ENCODE measurements at regions not wholly inside any gene's neighbourhood (a gene's known extent, or its start where the extent isn't known, plus 50 kb on each side); places are given as distances from the start of the nearest gene placed in this dataset.

- H3K4me1 ChIP-seq (ENCODE audit: control insufficient read depth, insufficient read depth, low read length), result no peaks in the 10 kb centered on the region
- no peak overlapping the region for H3K27ac ChIP-seq (ENCODE audit: extremely low read depth, low read depth, low read length)
- no peaks in the 10 kb centered on the region for H3K36me3 ChIP-seq (ENCODE audit: control insufficient read depth in 2 of 2, insufficient read depth in 1 of 2, low read length in 2 of 2)
- no peaks in the 10 kb centered on the region for H3K9me3 ChIP-seq (ENCODE audit: control insufficient read depth, insufficient read depth, low read depth, low read length)
- CTCF ChIA-PET, result no interaction called here
- H3K4me3 ChIP-seq (ENCODE audit: low read depth, low read length), result no peak overlapping the region
- POLR2A ChIA-PET, result no interaction called here
- TF ChIP-seq ZBTB6 (tag by site-specific recombination; IDR thresholded peaks at IDR 0.05) (no peak), ZNF433 (tag by site-specific recombination; IDR thresholded peaks at IDR 0.05; ENCODE audit: low read depth) (no peak), EGR2 (tag by site-specific recombination; IDR thresholded peaks at IDR 0.05; ENCODE audit: low read depth) (no peak), ZNF311 (tag by site-specific recombination; IDR thresholded peaks at IDR 0.05; ENCODE audit: borderline replicate concordance) (no peak), ZNF169 (tag by site-specific recombination; IDR thresholded peaks at IDR 0.05) (no peak), ZNF18 (tag by site-specific recombination; IDR thresholded peaks at IDR 0.05) (no peak), ZNF350 (tag by site-specific recombination; IDR thresholded peaks at IDR 0.05) (no peak), ZNF184 (tag by site-specific recombination; IDR thresholded peaks at IDR 0.05) (no peak), ZNF223 (tag by site-specific recombination; IDR thresholded peaks at IDR 0.05) (no peak), ZNF501 (tag by site-specific recombination; IDR thresholded peaks at IDR 0.05) (no peak), ZNF544 (tag by site-specific recombination; IDR thresholded peaks at IDR 0.05) (no peak), ZNF266 (tag by site-specific recombination; IDR thresholded peaks at IDR 0.05; ENCODE audit: low read depth) (no peak), ZNF211 (tag by site-specific recombination; IDR thresholded peaks at IDR 0.05; ENCODE audit: low read depth) (no peak), PRDM2 (tag by site-specific recombination; IDR thresholded peaks at IDR 0.05; ENCODE audit: borderline replicate concordance) (no peak), MEIS1 (CRISPR knock-in tag; IDR thresholded peaks at IDR 0.05; ENCODE audit: borderline replicate concordance) (no peak), ZNF121 (tag by site-specific recombination; IDR thresholded peaks at IDR 0.05) (no peak), ZNF701 (tag by site-specific recombination; IDR thresholded peaks at IDR 0.05) (no peak), BCL6B (tag by site-specific recombination; IDR thresholded peaks at IDR 0.05) (no peak)
Measured at GRCh38 chr3:95934181-95934580, 880.2 kb upstream of the EPHA6 start.

Data from HEK293 (cell line).